ENCODE measurements at regions not wholly inside any gene's neighbourhood (a gene's known extent, or its start where the extent isn't known, plus 50 kb on each side); places are given as distances from the start of the nearest gene placed in this dataset.

DNA sequence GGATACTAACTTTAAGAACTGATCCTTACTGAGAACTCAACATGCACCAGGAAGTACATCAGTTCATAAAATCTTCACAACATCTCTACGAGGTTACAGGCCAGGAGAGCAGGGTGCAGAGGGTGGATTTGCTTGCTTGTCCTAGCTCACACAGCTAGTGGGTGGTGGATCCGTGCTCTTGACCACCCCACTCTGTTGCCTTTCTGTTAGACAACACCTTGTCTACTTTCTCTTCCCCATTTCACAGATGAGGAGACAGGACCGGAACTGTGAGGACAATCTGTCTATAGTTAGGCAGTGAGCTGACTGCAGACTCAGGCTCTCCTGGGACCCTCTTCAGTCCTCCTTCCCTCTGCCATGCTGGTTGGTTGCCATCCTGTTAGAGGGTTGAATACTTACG lies 221.7 kb upstream of the TLE3 start (continued):
- TF ChIP-seq, protein P1, sequence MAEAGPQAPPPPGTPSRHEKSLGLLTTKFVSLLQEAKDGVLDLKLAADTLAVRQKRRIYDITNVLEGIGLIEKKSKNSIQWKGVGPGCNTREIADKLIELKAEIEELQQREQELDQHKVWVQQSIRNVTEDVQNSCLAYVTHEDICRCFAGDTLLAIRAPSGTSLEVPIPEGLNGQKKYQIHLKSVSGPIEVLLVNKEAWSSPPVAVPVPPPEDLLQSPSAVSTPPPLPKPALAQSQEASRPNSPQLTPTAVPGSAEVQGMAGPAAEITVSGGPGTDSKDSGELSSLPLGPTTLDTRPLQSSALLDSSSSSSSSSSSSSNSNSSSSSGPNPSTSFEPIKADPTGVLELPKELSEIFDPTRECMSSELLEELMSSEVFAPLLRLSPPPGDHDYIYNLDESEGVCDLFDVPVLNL (IDR thresholded peaks at IDR 0.05; ENCODE audit: low read depth, low read length) = no peak
- TF ChIP-seq TCF12 (IDR thresholded peaks at IDR 0.05; ENCODE audit: low read depth, low read length) = 0 out of 2 replicates have a peak, but pooled peaks have one; percentile 46
- TF ChIP-seq SMC3 (IDR thresholded peaks at IDR 0.05; ENCODE audit: borderline replicate concordance, low read length) = no peak
- 0 out of 2 replicates have a peak, but pooled peaks have one; percentile 37 for TF ChIP-seq POLR2AphosphoS5 (IDR thresholded peaks at IDR 0.05; ENCODE audit: low read length)
- TF ChIP-seq MTA3 (IDR thresholded peaks at IDR 0.05; ENCODE audit: borderline replicate concordance, low read length) = peak; percentile 70; the same call in 1 of the 2 replicates
- TF ChIP-seq, protein P2, sequence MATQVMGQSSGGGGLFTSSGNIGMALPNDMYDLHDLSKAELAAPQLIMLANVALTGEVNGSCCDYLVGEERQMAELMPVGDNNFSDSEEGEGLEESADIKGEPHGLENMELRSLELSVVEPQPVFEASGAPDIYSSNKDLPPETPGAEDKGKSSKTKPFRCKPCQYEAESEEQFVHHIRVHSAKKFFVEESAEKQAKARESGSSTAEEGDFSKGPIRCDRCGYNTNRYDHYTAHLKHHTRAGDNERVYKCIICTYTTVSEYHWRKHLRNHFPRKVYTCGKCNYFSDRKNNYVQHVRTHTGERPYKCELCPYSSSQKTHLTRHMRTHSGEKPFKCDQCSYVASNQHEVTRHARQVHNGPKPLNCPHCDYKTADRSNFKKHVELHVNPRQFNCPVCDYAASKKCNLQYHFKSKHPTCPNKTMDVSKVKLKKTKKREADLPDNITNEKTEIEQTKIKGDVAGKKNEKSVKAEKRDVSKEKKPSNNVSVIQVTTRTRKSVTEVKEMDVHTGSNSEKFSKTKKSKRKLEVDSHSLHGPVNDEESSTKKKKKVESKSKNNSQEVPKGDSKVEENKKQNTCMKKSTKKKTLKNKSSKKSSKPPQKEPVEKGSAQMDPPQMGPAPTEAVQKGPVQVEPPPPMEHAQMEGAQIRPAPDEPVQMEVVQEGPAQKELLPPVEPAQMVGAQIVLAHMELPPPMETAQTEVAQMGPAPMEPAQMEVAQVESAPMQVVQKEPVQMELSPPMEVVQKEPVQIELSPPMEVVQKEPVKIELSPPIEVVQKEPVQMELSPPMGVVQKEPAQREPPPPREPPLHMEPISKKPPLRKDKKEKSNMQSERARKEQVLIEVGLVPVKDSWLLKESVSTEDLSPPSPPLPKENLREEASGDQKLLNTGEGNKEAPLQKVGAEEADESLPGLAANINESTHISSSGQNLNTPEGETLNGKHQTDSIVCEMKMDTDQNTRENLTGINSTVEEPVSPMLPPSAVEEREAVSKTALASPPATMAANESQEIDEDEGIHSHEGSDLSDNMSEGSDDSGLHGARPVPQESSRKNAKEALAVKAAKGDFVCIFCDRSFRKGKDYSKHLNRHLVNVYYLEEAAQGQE (IDR thresholded peaks at IDR 0.05; ENCODE audit: low read depth, low read length) = no peak
- TF ChIP-seq SUZ12 (IDR thresholded peaks at IDR 0.05; ENCODE audit: unreplicated experiment) = no peak
- TF ChIP-seq, protein P3, sequence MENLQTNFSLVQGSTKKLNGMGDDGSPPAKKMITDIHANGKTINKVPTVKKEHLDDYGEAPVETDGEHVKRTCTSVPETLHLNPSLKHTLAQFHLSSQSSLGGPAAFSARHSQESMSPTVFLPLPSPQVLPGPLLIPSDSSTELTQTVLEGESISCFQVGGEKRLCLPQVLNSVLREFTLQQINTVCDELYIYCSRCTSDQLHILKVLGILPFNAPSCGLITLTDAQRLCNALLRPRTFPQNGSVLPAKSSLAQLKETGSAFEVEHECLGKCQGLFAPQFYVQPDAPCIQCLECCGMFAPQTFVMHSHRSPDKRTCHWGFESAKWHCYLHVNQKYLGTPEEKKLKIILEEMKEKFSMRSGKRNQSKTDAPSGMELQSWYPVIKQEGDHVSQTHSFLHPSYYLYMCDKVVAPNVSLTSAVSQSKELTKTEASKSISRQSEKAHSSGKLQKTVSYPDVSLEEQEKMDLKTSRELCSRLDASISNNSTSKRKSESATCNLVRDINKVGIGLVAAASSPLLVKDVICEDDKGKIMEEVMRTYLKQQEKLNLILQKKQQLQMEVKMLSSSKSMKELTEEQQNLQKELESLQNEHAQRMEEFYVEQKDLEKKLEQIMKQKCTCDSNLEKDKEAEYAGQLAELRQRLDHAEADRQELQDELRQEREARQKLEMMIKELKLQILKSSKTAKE (IDR thresholded peaks at IDR 0.05; ENCODE audit: low read depth, poor library complexity, severe bottlenecking) = peak; percentile 89
- TF ChIP-seq IKZF1 (conservative IDR thresholded peaks at IDR 0.05) = peak; percentile 63
- peak; percentile 58 for TF ChIP-seq MXI1 (IDR thresholded peaks at IDR 0.05; ENCODE audit: low read depth, low read length)
- TF ChIP-seq, protein P4, sequence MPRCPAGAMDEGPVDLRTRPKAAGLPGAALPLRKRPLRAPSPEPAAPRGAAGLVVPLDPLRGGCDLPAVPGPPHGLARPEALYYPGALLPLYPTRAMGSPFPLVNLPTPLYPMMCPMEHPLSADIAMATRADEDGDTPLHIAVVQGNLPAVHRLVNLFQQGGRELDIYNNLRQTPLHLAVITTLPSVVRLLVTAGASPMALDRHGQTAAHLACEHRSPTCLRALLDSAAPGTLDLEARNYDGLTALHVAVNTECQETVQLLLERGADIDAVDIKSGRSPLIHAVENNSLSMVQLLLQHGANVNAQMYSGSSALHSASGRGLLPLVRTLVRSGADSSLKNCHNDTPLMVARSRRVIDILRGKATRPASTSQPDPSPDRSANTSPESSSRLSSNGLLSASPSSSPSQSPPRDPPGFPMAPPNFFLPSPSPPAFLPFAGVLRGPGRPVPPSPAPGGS (IDR thresholded peaks at IDR 0.05; ENCODE audit: borderline replicate concordance, insufficient read depth, low read depth, low read length, poor library complexity, severe bottlenecking) = peak; percentile 33
- TF ChIP-seq EED (IDR thresholded peaks at IDR 0.05; ENCODE audit: low read depth) = peak; percentile 68; the same call in 1 of the 2 replicates
- 0 out of 2 replicates have a peak, but pooled peaks have one; percentile 43 for TF ChIP-seq WRNIP1 (IDR thresholded peaks at IDR 0.05; ENCODE audit: borderline replicate concordance, low read depth, low read length)
- TF ChIP-seq, protein P5, sequence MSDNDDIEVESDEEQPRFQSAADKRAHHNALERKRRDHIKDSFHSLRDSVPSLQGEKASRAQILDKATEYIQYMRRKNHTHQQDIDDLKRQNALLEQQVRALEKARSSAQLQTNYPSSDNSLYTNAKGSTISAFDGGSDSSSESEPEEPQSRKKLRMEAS (IDR thresholded peaks at IDR 0.05; ENCODE audit: low read depth, low read length) = no peak
- TF ChIP-seq MTA2 (IDR thresholded peaks at IDR 0.05; ENCODE audit: low read depth) = peak; percentile 58
- TF ChIP-seq SRF (IDR thresholded peaks at IDR 0.05; ENCODE audit: low read depth in 2 of 2, low read length in 2 of 2) = peak; percentile 77 to 84
- TF ChIP-seq, protein P6, sequence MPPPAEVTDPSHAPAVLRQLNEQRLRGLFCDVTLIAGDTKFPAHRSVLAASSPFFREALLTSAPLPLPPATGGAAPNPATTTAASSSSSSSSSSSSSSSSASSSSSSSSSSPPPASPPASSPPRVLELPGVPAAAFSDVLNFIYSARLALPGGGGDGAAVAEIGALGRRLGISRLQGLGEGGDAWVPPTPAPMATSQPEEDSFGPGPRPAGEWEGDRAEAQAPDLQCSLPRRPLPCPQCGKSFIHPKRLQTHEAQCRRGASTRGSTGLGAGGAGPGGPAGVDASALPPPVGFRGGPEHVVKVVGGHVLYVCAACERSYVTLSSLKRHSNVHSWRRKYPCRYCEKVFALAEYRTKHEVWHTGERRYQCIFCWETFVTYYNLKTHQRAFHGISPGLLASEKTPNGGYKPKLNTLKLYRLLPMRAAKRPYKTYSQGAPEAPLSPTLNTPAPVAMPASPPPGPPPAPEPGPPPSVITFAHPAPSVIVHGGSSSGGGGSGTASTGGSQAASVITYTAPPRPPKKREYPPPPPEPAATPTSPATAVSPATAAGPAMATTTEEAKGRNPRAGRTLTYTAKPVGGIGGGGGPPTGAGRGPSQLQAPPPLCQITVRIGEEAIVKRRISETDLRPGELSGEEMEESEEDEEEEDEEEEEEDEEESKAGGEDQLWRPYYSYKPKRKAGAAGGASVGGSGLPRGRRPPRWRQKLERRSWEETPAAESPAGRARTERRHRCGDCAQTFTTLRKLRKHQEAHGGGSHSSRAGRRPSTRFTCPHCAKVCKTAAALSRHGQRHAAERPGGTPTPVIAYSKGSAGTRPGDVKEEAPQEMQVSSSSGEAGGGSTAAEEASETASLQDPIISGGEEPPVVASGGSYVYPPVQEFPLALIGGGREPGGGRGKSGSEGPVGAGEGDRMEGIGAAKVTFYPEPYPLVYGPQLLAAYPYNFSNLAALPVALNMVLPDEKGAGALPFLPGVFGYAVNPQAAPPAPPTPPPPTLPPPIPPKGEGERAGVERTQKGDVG (CRISPR knock-in tag; IDR thresholded peaks at IDR 0.05) = no peak
- peak; percentile 97 for TF ChIP-seq SPI1 (IDR thresholded peaks at IDR 0.05; ENCODE audit: borderline replicate concordance, insufficient read depth, low read depth, low read length)
- peak; percentile 77; the same call in 1 of the 2 replicates for TF ChIP-seq DPF2 (IDR thresholded peaks at IDR 0.05)
